Progenitor cell of endocrine pancreas (in vitro differentiated cells): ENCODE measurements at regions not wholly inside any gene's neighbourhood (a gene's known extent, or its start where the extent isn't known, plus 50 kb on each side); places are given as distances from the start of the nearest gene placed in this dataset.

ENCODE experiments used
- DNase-seq: peaks from one replicate; pipeline ENCODE4 v3.0.0; 2021; ENCODE audit warnings: low spot score; ENCODE audit not compliant: unreplicated experiment
- H3K27ac Mint-ChIP-seq: 2 replicates; pipeline ENCODE4 v1.8.0; 2021; ENCODE audit warnings: mild to moderate bottlenecking, moderate library complexity, mixed read lengths
- H3K27me3 Mint-ChIP-seq: 2 replicates; pipeline ENCODE4 v1.8.0; 2021; ENCODE audit warnings: mixed read lengths
- H3K36me3 Mint-ChIP-seq: 2 replicates; pipeline ENCODE4 v1.8.0; 2022; ENCODE audit warnings: mixed read lengths; ENCODE audit not compliant: insufficient read depth
- H3K4me1 Mint-ChIP-seq: 2 replicates; pipeline ENCODE4 v1.8.0; 2021; ENCODE audit warnings: low read depth, mixed read lengths
- H3K4me3 Mint-ChIP-seq: 2 replicates; pipeline ENCODE4 v1.8.0; 2021; ENCODE audit warnings: low read depth, mild to moderate bottlenecking, moderate library complexity, mixed read lengths
- H3K9me3 Mint-ChIP-seq: 2 replicates; pipeline ENCODE4 v1.8.0; 2021; ENCODE audit warnings: low read depth, mixed read lengths
- TF ChIP-seq, protein P1 (sequence below): fragments of 200-600 bp; sonication (generic); IDR thresholded peaks from one replicate; pipeline ENCODE4 v1.5.0; 2021; ENCODE audit warnings: antibody characterized with exemption, mild to moderate bottlenecking; ENCODE audit not compliant: unreplicated experiment

DNA sequence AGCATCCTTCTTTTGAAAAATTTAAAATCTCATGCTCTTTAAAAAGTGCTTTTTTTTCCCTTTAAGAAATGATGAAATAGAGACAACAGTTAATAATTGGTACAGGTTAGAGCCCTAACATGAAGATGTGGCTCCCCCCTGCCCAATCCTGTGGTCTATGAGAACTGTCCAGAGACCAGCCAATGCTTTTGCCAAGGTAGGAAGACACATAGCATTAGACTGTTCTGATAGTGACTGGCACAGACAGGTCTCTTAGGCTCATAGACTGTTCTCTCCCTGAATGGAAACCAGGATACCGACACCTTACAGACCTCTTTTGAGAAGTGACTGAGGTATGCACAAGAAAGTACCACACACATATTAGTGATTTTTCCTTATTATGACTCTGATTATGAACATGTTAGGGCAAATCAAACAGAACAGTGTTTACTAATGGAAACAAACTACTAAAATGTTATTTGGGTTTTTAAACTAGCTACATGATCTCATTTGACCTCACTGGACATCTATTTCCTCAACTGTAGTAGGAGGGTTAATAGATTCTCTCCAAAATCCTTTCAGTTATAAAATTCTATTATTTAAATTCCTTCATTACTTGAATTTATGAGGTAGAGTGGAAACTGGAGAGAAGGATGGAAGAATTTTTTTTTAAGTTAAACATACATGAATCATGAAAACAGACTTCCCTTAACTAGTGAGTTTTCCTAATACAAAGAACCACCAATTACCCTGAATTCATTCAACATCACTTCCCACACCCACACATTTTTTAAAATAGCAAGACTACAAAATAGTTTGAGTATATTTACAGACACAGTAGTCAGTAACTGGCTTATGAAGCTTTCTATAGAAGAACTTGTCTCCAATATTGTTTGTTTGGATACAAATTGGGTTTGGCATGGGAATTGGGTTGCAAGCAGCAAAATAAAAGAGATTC lies 120.4 kb downstream of the OGFRL1 start:
- no peak for DNase-seq
- TF ChIP-seq, protein P1, sequence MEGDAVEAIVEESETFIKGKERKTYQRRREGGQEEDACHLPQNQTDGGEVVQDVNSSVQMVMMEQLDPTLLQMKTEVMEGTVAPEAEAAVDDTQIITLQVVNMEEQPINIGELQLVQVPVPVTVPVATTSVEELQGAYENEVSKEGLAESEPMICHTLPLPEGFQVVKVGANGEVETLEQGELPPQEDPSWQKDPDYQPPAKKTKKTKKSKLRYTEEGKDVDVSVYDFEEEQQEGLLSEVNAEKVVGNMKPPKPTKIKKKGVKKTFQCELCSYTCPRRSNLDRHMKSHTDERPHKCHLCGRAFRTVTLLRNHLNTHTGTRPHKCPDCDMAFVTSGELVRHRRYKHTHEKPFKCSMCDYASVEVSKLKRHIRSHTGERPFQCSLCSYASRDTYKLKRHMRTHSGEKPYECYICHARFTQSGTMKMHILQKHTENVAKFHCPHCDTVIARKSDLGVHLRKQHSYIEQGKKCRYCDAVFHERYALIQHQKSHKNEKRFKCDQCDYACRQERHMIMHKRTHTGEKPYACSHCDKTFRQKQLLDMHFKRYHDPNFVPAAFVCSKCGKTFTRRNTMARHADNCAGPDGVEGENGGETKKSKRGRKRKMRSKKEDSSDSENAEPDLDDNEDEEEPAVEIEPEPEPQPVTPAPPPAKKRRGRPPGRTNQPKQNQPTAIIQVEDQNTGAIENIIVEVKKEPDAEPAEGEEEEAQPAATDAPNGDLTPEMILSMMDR, result no peak
- H3K27me3 Mint-ChIP-seq, result no peaks in the 10 kb centered on the region
- no peak overlapping the region for H3K27ac Mint-ChIP-seq
- peaks cover 16% of the 10 kb centered on the region for H3K36me3 Mint-ChIP-seq
- H3K4me1 Mint-ChIP-seq, result peaks cover 52% of the 10 kb centered on the region
- no peak overlapping the region for H3K4me3 Mint-ChIP-seq
- H3K9me3 Mint-ChIP-seq, result no peaks in the 10 kb centered on the region

DNA sequence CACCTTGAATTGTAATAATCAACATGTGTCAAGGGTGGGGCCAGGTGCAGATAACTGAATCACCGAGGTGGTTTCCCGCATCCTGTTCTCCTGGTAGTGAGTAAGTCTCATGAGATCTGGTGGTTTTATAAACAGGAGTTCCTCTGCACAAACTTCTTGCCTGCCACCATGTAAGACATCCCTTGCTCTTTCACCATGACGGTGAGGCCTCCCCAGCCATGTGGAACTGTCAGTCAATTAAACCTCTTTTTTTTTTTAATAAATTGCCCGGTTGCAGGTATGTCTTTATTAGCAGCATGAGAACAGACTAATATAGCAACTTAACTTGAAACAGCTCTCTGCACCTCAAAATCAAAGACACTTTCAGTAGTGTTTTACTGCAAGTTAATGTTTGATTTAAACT lies 121.6 kb downstream of the OGFRL1 start:
- Mint-ChIP-seq H3K36me3 (peaks cover 24% of the 10 kb centered on the region), H3K27me3 (no peaks in the 10 kb centered on the region), H3K27ac (no peak overlapping the region), H3K4me3 (no peak overlapping the region), H3K9me3 (no peaks in the 10 kb centered on the region), H3K4me1 (peaks cover 51% of the 10 kb centered on the region)
- TF ChIP-seq, protein P1, result no peak
- DNase-seq, result no peak

DNA sequence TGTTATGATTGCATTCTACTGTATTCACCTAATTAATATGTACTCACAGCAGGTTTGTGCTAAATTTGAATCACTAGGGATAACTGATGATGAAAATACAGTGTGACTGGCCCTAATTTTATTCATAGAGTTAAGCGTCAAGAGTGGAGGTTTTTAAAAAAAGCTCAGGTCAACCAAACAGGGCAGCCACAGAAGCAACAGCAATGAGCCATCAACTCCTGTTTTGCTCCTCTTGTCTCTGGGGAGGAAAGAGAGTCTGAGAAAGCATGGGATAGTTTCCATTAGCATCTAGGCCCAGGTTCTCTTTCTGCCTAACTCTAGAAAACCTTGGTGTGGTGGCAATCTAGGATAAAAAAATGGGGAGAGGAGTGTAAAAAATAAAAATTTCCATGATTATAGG lies 122.1 kb downstream of the OGFRL1 start:
- H3K4me3 Mint-ChIP-seq, result no peak overlapping the region
- no peaks in the 10 kb centered on the region for H3K9me3 Mint-ChIP-seq
- no peak overlapping the region for H3K27ac Mint-ChIP-seq
- peaks cover 47% of the 10 kb centered on the region for H3K4me1 Mint-ChIP-seq
- no peak for DNase-seq
- H3K36me3 Mint-ChIP-seq, result peaks cover 29% of the 10 kb centered on the region
- no peaks in the 10 kb centered on the region for H3K27me3 Mint-ChIP-seq
- TF ChIP-seq, protein P1, result no peak

DNA sequence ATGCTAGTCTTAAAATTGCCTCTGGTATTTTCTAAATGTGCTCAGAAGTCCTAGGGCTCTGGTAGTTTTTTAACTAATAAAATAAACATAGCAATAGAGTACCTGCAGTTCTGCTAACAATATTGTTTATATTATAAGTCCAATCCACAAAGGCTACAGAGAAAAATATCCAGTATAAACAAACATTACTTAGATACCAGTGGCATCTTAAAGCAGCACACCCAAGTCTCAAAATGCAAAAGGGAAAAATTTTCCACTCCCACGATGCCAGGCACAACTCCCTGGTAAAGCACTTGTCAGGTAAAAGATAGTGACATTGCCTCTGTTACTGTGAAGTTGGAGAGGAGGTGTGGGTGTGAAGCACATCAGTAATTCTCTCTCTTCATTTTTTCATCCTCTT lies 123.3 kb downstream of the OGFRL1 start:
- Mint-ChIP-seq H3K9me3 (no peaks in the 10 kb centered on the region), H3K36me3 (peaks cover 31% of the 10 kb centered on the region), H3K4me1 (peaks cover 41% of the 10 kb centered on the region), H3K27me3 (no peaks in the 10 kb centered on the region), H3K27ac (no peak overlapping the region), H3K4me3 (no peak overlapping the region)
- no peak for DNase-seq
- TF ChIP-seq, protein P1, result no peak

DNA sequence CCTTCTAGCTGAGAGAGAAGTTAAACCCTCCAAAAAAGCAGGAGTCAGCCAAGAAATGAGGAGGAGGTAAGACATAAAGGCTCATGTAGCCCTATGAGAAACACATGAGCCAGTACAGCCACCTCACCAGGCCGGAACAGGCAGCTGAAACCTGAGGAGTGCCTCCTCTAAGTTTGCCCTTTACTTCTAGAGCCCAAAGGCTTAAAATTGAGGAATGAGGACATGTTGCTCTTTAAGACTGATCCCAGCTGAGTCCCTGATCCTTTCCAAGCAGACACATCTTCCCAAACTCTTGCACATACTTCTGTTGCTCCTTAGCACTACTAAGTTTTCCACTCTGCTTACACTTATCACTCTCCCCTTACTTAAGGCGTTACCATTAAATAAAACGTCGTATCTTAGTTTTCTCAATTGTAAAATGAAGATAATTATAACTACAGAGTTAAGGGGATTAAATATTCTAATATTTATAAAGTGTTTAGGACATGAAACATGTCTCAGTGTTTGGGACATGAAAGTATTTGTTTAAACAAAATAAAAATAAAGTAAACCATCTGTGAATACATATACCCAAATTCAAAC lies 124.0 kb downstream of the OGFRL1 start:
- Mint-ChIP-seq H3K4me1 (peaks cover 39% of the 10 kb centered on the region), H3K27ac (no peak overlapping the region), H3K9me3 (no peaks in the 10 kb centered on the region), H3K4me3 (no peak overlapping the region), H3K36me3 (peaks cover 32% of the 10 kb centered on the region), H3K27me3 (no peaks in the 10 kb centered on the region)
- no peak for DNase-seq
- TF ChIP-seq, protein P1, result no peak
